Activated B cell treated with CpG ODN at 0.5 μM for 24 hours (primary cell): ENCODE measurements at regions not wholly inside any gene's neighbourhood (a gene's known extent, or its start where the extent isn't known, plus 50 kb on each side); places are given as distances from the start of the nearest gene placed in this dataset.

Experiments
- ATAC-seq: fragments of 200-7000 bp; cut with Tn5 transposase; one replicate; pipeline ENCODE4 v1.10.0; 2021; ENCODE audit warnings: low read depth, mild to moderate bottlenecking, moderate library complexity
- CTCF ChIA-PET: fragments of 350-600 bp; sonication (Branson Sonifier 250); formaldehyde crosslinking; loops from one replicate; lab custom pipeline; 2021; ENCODE audit warnings: antibody characterized with exemption; lab: Charles Lee
- POLR2A ChIA-PET: fragments of 350-600 bp; sonication (Branson Sonifier 250); formaldehyde crosslinking; loops from one replicate; lab custom pipeline; 2021; ENCODE audit warnings: antibody characterized with exemption; lab: Charles Lee
- DNase-seq: peaks from one replicate; pipeline ENCODE4 v3.0.0; 2022
- H3K27ac Mint-ChIP-seq: one replicate; pipeline ENCODE4 v1.8.0; 2020; ENCODE audit warnings: mixed read lengths
- H3K27me3 Mint-ChIP-seq: one replicate; pipeline ENCODE4 v1.8.0; 2021; ENCODE audit warnings: mixed read lengths
- H3K36me3 Mint-ChIP-seq: one replicate; pipeline ENCODE4 v1.8.0; 2021; ENCODE audit warnings: low read depth, mixed read lengths
- H3K4me1 Mint-ChIP-seq: one replicate; pipeline ENCODE4 v1.8.0; 2021; ENCODE audit warnings: mixed read lengths
- H3K4me3 Mint-ChIP-seq: one replicate; pipeline ENCODE4 v1.8.0; 2020; ENCODE audit warnings: mild to moderate bottlenecking, mixed read lengths
- H3K9me3 Mint-ChIP-seq: one replicate; pipeline ENCODE4 v1.8.0; 2020; ENCODE audit warnings: mixed read lengths
- CTCF ChIP-seq: fragments of 200-600 bp; IDR thresholded peaks from one replicate; pipeline ENCODE4 v1.8.0; 2022; ENCODE audit warnings: antibody characterized with exemption, mild to moderate bottlenecking
- intact Hi-C: fragments of 100-400 bp; cut with micrococcal nuclease; formaldehyde crosslinking; loops from one replicate; pipeline ENCODE4 v1.15.1; 2024

DNA sequence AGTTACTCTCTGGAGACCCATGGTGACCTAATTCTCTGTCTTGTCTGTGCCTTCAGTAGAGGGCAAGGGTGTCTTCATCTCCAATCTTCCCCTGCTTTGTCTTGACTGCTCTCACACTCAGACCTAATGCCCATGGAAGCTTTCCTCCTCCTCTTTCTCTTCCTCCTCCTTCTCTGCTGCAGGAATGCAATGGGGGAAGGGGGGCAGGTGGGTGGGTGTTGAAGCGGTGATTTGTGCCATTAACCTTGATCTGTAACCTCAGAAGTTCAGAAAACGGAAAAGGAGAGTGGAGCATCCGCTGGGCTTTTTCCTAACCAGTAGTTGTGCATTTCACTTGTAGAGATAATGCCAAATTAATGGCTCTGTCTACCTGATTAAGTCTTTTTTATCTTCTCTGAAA, 172.3 kb upstream of the CDH11 start:
- Mint-ChIP-seq H3K36me3 (no peaks in the 10 kb centered on the region), H3K27ac (no peak overlapping the region), H3K9me3 (peaks cover 8% of the 10 kb centered on the region), H3K4me3 (no peak overlapping the region), H3K4me1 (no peaks in the 10 kb centered on the region), H3K27me3 (no peaks in the 10 kb centered on the region)
- ATAC-seq: no peak
- intact Hi-C loops: no loop called here
- no peak for DNase-seq
- ChIA-PET POLR2A (no interaction called here), CTCF (no interaction called here)
- TF ChIP-seq CTCF: no peak

DNA sequence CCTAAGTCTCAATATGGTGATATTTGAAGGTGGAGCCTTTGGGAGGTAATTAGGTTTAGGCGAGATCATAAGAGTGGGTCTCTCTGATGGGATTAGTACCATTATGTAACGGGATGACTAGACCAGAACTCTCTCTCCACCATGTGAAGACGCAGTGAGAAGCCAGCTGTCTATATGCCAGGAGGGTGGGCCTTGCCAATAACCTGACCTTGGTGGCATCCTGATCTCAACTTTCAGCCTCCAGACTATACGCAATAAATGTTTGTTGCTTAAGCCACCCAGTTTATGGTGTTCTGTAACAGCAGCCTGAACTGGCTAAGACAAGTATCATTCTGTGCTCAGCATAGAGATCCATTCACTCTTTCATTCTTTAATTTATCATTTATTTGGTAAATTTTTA, 167.2 kb upstream of the CDH11 start:
- POLR2A ChIA-PET: no interaction called here
- ATAC-seq: no peak
- intact Hi-C loops: no loop called here
- Mint-ChIP-seq H3K4me1 (no peaks in the 10 kb centered on the region), H3K9me3 (peaks cover 3% of the 10 kb centered on the region), H3K36me3 (no peaks in the 10 kb centered on the region), H3K27me3 (no peaks in the 10 kb centered on the region), H3K4me3 (no peak overlapping the region), H3K27ac (no peak overlapping the region)
- CTCF ChIA-PET: no interaction called here
- DNase-seq: no peak
- no peak for TF ChIP-seq CTCF

GRCh38 chr16:65287307-65287706, 165.4 kb upstream of the CDH11 start:
- no peak for DNase-seq
- H3K9me3 Mint-ChIP-seq: peaks cover 3% of the 10 kb centered on the region
- no peaks in the 10 kb centered on the region for H3K4me1 Mint-ChIP-seq
- H3K4me3 Mint-ChIP-seq: no peak overlapping the region
- intact Hi-C loops: no loop called here
- no peak for ATAC-seq
- H3K36me3 Mint-ChIP-seq: no peaks in the 10 kb centered on the region
- POLR2A ChIA-PET: no interaction called here
- H3K27me3 Mint-ChIP-seq: no peaks in the 10 kb centered on the region
- TF ChIP-seq CTCF: no peak
- CTCF ChIA-PET: no interaction called here
- no peak overlapping the region for H3K27ac Mint-ChIP-seq

DNA sequence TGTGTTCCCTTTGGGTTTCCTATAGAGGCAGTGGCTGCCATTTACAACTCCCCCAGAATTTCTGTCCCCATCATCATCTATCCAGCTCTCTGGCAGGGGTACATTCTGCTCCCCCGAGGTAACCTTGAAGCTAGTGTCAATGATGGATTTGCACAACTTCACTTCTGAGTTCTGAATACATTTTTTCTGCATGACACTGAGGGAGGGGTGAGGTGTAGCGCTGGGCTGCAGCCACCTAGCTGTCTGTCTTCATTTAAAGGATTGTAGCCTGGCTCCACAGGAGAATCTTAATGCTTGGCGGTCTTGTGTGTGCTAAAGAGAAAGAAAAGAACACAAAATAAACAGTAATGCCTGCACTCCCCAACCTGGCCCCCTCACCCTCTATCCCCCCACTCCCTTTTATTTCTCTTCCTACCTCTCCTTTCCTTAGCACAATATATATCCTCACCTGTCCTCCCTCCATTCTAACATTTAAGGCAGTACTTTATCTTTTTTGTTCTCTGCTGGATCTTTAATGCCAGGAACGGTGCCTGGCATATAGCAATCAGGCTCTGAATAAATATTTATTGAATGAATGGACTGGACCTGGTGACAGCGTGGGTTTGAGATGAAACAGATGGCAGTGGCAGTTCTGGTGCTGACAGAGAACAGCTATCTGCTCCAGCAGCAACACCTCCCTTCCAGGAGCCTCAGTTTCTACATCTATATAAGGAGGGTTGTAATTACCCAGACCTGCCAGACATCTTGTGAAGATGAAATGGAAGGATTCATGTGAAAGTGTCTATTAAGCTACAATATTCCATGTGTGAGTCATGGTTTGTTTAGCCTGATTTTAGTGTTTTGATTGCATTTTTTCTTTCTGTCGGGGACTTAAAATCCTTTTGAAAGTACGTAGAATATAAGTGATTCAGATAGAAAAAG, 163.5 kb upstream of the CDH11 start:
- DNase-seq: no peak
- no peak for TF ChIP-seq CTCF
- H3K9me3 Mint-ChIP-seq: peaks cover 3% of the 10 kb centered on the region
- no peak overlapping the region for H3K27ac Mint-ChIP-seq
- H3K36me3 Mint-ChIP-seq: no peaks in the 10 kb centered on the region
- no peaks in the 10 kb centered on the region for H3K4me1 Mint-ChIP-seq
- no peak overlapping the region for H3K4me3 Mint-ChIP-seq
- intact Hi-C loops: no loop called here
- H3K27me3 Mint-ChIP-seq: no peaks in the 10 kb centered on the region
- CTCF ChIA-PET: no interaction called here
- no peak for ATAC-seq
- POLR2A ChIA-PET: no interaction called here

GRCh38 chr16:65284626-65285025, 162.8 kb upstream of the CDH11 start:
- Mint-ChIP-seq H3K9me3 (no peaks in the 10 kb centered on the region), H3K27me3 (no peaks in the 10 kb centered on the region), H3K36me3 (no peaks in the 10 kb centered on the region), H3K4me1 (no peaks in the 10 kb centered on the region), H3K4me3 (no peak overlapping the region), H3K27ac (no peak overlapping the region)
- ATAC-seq (no peak), DNase-seq (no peak)
- POLR2A ChIA-PET: no interaction called here
- intact Hi-C loops: no loop called here
- CTCF ChIA-PET: no interaction called here
- no peak for TF ChIP-seq CTCF
